Naive thymus-derived CD8-positive, alpha-beta T cell (primary cell): ENCODE measurements at regions not wholly inside any gene's neighbourhood (a gene's known extent, or its start where the extent isn't known, plus 50 kb on each side); places are given as distances from the start of the nearest gene placed in this dataset.
"Not testable (repeated sequence)": the region's sequence is repeated elsewhere in the genome, so short reads cannot be mapped to it uniquely, and the experiment has no call there.

Experiments
- ATAC-seq, 2 donors: fragments of 150-1000 bp; cut with Tn5 transposase in 1 of 2; sonication (Bioruptor Pico), chemical (Tn5 transposase) in 1 of 2; 1 replicate in 1 of 2; 2 replicates in 1 of 2; pipeline ENCODE4 v1.10.0; 2021; ENCODE audit warnings: mild to moderate bottlenecking in 2 of 2, moderate library complexity in 2 of 2
- POLR2A ChIA-PET: fragments of 350-600 bp; sonication (Branson Sonifier 250); formaldehyde crosslinking; loops from one replicate; lab custom pipeline; 2021; ENCODE audit warnings: antibody characterized with exemption; lab: Charles Lee
- DNase-seq, 10 donors: peaks; one replicate each; pipeline versions ENCODE4 v3.0.0 to v3.0.0-alpha.2; 2020 to 2022
- H3K27ac Mint-ChIP-seq, 10 donors: one replicate each; pipeline ENCODE4 v1.8.0; 2020 to 2022; ENCODE audit warnings: mild to moderate bottlenecking in 10 of 10, mixed read lengths in 10 of 10, moderate library complexity in 4 of 10, inconsistent platforms in 1 of 10
- H3K27me3 Mint-ChIP-seq, 5 donors: one replicate each; pipeline ENCODE4 v1.8.0; 2021 to 2022; ENCODE audit warnings: mixed read lengths in 5 of 5
- H3K36me3 Mint-ChIP-seq, 3 donors: one replicate each; pipeline ENCODE4 v1.8.0; 2020 to 2022; ENCODE audit warnings: mixed read lengths in 3 of 3, mild to moderate bottlenecking in 2 of 3, inconsistent platforms in 1 of 3
- H3K4me1 Mint-ChIP-seq, 4 donors: one replicate each; pipeline ENCODE4 v1.8.0; 2021 to 2022; ENCODE audit warnings: mixed read lengths in 4 of 4
- H3K4me3 Mint-ChIP-seq, 10 donors: one replicate each; pipeline ENCODE4 v1.8.0; 2020 to 2022; ENCODE audit warnings: mild to moderate bottlenecking in 10 of 10, mixed read lengths in 10 of 10, moderate library complexity in 6 of 10, inconsistent platforms in 1 of 10
- H3K9me3 Mint-ChIP-seq, 9 donors: one replicate each; pipeline ENCODE4 v1.8.0; 2020 to 2022; ENCODE audit warnings: mixed read lengths in 9 of 9, mild to moderate bottlenecking in 3 of 9, inconsistent platforms in 1 of 9, moderate library complexity in 1 of 9

DNA sequence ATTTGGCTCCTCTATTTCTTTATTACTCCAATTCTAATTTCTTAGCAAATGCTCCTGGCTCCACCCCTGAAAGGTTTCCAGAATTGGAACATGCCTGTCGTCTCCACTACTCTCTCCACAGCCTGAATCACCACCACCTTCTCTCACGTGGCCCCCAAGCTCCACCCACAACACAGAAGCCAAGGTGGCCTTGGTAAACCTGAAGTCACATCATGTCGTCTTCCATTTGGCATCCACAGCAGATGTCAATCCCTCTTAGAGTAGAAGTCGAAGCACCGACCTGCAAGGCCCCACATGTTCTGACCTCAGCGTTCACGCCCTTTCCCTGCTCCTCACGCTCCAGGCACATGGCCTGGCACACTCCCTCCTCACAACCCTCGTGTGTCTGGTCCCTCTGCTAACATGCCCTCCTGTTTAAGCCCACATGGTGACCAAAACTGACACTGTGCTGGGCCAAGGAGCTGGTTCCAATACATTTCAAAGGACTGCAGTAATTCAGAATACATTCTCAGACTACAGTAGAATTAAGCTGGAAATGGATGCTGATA is 56.3 kb upstream of the GPC1 start:
- Mint-ChIP-seq H3K36me3 (no peaks in the 10 kb centered on the region), H3K4me1 (no peaks in the 10 kb centered on the region), H3K9me3 (peaks cover 0 to 10% (median 0%) of the 10 kb centered on the region in 9 donors), H3K4me3 (no peak overlapping the region), H3K27ac (no peak overlapping the region), H3K27me3 (peaks cover 0 to 20% (median 8%) of the 10 kb centered on the region in 5 donors)
- POLR2A ChIA-PET = no interaction called here
- no peak for ATAC-seq
- DNase-seq = no peak

DNA sequence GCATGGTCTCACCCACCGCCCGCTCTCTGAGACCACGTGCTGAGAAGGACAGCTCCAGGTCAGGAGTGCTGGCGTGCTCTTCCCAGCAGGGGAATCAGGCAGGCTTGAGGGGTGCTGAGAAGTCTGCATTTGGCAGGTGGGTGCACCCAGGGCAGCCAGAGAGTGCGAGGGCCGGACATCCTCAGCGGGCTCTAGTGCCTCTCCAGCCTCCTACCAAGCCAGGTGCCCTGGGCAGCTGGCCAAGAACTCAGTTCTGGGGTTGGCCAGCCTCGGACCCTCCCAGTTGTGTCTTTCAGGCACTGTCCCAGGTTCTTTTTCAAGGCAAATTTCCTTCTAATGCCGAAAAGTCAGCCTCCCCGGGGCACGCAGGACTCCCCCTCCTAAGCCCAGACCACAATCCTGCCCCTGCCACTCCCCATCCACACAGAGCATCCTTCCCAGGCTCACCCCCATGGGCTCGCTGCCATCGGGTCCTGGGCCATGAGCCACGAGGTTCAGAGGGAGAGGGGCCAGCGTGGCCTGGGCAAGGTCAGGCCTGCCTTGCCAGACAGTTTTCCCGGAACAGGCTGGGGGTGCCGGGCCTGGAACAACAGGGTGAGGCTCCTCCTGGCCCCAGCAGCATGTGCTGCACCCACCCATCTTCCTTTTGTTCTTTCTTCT is 52.2 kb upstream of the GPC1 start:
- POLR2A ChIA-PET = no interaction called here
- peak in 1 of 10 donors; percentile 43 for DNase-seq
- Mint-ChIP-seq H3K4me1 (no peaks in the 10 kb centered on the region), H3K36me3 (no peaks in the 10 kb centered on the region), H3K27ac (no peak overlapping the region), H3K27me3 (peaks cover 0 to 11% (median 7%) of the 10 kb centered on the region in 5 donors), H3K9me3 (peaks cover 0 to 10% (median 0%) of the 10 kb centered on the region in 9 donors), H3K4me3 (no peak overlapping the region)
- no peak for ATAC-seq

DNA sequence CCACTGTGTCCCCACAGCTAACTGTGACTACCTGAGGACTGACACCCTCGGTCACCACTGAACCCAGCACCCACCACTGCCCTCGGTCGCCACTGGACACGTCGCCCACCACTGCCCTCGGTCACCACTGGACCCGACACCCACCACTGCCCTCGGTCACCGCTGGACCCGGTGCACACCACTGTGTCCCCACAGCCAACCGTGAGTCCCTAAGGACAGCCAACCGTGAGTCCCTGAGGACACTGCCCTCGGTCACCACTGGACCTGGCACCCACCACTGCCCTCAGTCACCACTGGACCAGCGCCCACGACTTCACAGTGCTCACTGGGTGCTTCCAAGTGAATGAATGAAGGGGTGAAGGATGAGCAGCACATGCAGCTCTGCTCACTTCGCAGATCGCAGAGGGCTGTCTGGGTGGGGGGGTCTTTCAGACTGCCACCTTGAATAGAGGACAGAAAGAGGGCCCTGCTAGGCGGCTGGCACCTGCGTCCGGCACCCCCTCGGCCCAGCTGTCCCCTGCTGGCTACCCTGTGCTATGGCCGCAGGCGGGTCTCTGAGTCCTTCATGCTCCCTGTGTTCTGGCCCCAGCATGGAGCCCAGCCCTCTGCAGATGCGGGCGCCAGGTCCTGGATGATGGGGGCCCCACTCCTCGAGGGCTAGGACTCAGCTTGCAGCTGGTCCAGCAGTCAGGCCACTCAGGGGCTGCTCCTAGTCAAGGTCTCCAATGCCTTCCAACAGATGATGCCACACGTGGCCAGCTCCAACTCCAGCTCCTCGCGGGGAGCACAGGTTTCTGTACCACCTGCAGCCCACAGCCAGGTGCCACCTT is 51.4 kb upstream of the GPC1 start:
- Mint-ChIP-seq H3K27me3 (peaks cover 0 to 11% (median 7%) of the 10 kb centered on the region in 5 donors), H3K4me1 (no peaks in the 10 kb centered on the region), H3K27ac (no peak overlapping the region), H3K36me3 (no peaks in the 10 kb centered on the region), H3K4me3 (no peak overlapping the region), H3K9me3 (peaks cover 0 to 10% (median 0%) of the 10 kb centered on the region in 9 donors)
- no peak for ATAC-seq
- peak in 1 of 10 donors; percentile 62 for DNase-seq
- POLR2A ChIA-PET = no interaction called here

DNA sequence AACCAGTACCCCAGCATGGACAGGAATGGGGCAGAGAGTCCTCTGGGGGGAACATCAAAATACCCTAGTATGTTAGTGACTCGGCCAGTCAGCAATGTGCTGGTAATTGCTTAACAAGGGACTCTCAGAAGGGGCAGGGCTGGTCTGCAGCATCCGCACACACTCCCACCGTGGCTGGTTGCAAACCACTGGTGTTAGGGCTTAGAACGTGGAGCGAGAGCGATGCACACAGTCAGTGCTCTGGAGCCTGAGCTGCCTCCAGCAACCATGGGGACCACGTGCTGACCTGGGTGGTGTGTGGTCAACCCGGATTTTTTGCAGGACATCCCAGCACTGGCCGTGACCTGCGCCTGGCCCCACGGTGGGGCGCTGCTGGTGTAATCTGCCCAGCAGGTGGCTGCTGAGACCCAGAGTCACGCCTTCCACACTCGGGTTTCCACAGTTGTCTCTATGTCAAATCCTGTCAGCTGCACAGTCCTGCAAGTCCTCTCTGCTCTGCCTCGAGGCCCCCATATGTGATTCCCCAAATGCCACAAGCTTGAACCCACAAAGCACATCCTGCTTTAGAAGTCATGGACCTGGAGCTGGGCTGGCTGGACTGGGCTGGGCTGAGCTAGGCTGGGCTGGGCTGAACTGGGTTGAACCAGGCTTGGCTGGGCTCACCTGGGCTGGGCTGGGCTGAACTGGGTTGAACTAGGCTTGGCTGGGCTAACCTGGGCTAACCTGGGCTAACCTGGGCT is 50.6 kb upstream of the GPC1 start:
- H3K4me1 Mint-ChIP-seq = peaks cover 0 to 2% (median 0%) of the 10 kb centered on the region in 4 donors

DNA sequence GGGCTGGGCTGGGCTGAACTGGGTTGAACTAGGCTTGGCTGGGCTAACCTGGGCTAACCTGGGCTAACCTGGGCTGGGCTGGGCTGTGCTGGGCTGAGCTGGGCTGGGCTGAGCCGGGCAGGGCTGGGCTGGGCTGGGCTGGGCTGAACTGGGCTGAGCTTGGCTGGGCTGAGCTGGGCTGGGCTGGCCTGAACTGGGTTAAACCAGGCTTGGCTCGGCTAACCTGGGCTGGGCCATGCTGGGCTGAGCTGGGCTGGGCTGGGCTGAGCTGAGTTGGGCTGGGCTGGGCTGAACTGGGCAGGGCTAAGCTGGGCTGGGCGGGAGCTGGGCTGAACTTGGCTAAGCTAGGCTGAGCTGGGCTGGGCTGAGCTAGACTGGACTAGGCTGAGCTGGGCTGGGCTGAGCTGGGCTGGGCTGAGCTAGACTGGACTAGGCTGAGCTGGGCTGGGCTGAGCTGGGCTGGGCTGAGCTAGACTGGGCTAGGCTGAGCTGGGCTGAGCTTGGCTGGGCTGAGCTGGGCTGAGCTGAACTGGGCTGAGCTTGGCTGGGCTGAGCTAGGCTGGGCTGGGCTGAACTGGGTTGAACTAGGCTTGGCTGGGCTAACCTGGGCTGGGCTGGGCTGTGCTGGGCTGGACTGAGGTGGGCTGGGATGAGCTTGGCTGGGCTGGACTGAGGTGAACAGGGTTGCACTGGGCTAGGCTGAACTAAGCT is 49.9 kb upstream of the GPC1 start:
- not testable (repeated sequence) for H3K9me3 Mint-ChIP-seq, ATAC-seq
- peaks cover 0 to 11% (median 4%) of the 10 kb centered on the region in 5 donors for H3K27me3 Mint-ChIP-seq

More for the DNA sequence above, 50.6 kb upstream of the GPC1 start:
- Mint-ChIP-seq H3K27ac (no peak overlapping the region), H3K9me3 (peaks cover 0 to 10% (median 0%) of the 10 kb centered on the region in 9 donors), H3K36me3 (no peaks in the 10 kb centered on the region), H3K27me3 (peaks cover 0 to 11% (median 4%) of the 10 kb centered on the region in 5 donors), H3K4me3 (no peak overlapping the region)
- DNase-seq (peak in 1 of 10 donors; percentile 22), ATAC-seq (no peak)
- POLR2A ChIA-PET = no interaction called here

More for the DNA sequence above, 49.9 kb upstream of the GPC1 start:
- H3K36me3 Mint-ChIP-seq, H3K4me3 Mint-ChIP-seq, POLR2A ChIA-PET, H3K4me1 Mint-ChIP-seq, H3K27ac Mint-ChIP-seq: not testable (repeated sequence)
- peak in 1 of 10 donors; percentile 47 for DNase-seq
